ENCODE measurements at regions not wholly inside any gene's neighbourhood (a gene's known extent, or its start where the extent isn't known, plus 50 kb on each side); places are given as distances from the start of the nearest gene placed in this dataset.

DNA sequence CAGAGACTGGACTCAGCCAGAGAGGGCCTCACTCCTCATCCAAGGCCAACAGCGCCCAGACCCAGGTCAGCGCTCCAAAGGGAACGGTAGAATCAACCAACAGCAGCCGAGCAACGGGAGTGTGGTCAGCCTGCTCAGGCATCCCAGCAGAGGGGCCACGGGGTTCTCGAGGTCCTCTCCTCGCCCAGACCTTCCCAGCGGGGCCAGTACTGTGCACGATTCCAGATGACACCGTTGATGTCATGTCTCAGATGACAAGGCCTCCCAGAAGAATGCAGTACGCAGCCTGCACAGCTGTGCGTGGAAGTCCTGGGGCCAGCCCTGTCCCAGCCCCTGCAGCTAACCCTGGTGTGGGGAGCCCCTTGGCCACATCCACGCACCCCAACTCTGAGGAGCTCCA lies 141.0 kb upstream of the PPP1R26 start:
- Histone ChIP-seq H3K36me3 (replicated peaks; ENCODE audit: insufficient read depth, low read depth) (no peaks in the 10 kb centered on the region), H3K27ac (no peak overlapping the region), H3K9me3 (ENCODE audit: low read depth) (no peaks in the 10 kb centered on the region), H2AFZ (no peak overlapping the region), H3K4me2 (no peak overlapping the region), H3K4me3 (no peak overlapping the region), H3K79me2 (no peaks in the 10 kb centered on the region), H3K4me1 (ENCODE audit: insufficient read depth) (peaks cover 8% of the 10 kb centered on the region), H3K27me3 (peaks cover 16% of the 10 kb centered on the region), H3K9me2 (replicated peaks; ENCODE audit: insufficient read depth) (no peaks in the 10 kb centered on the region), H4K20me1 (ENCODE audit: insufficient read depth, poor library complexity, severe bottlenecking) (no peaks in the 10 kb centered on the region)
- WGBS (ENCODE audit: low lambda C conversion rate, missing lambda C conversion rate): 91% methylated on average over 14 of the region's 14 CpGs
- TF ChIP-seq, protein P1, sequence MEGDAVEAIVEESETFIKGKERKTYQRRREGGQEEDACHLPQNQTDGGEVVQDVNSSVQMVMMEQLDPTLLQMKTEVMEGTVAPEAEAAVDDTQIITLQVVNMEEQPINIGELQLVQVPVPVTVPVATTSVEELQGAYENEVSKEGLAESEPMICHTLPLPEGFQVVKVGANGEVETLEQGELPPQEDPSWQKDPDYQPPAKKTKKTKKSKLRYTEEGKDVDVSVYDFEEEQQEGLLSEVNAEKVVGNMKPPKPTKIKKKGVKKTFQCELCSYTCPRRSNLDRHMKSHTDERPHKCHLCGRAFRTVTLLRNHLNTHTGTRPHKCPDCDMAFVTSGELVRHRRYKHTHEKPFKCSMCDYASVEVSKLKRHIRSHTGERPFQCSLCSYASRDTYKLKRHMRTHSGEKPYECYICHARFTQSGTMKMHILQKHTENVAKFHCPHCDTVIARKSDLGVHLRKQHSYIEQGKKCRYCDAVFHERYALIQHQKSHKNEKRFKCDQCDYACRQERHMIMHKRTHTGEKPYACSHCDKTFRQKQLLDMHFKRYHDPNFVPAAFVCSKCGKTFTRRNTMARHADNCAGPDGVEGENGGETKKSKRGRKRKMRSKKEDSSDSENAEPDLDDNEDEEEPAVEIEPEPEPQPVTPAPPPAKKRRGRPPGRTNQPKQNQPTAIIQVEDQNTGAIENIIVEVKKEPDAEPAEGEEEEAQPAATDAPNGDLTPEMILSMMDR (IDR thresholded peaks at IDR 0.05; ENCODE audit: poor library complexity): no peak
- TF ChIP-seq EZH2 (IDR thresholded peaks at IDR 0.05; ENCODE audit: borderline replicate concordance) (no peak), EZH2phosphoT487 (IDR thresholded peaks at IDR 0.05; ENCODE audit: low read depth, severe bottlenecking, unreplicated experiment) (no peak)
- no peak for DNase-seq (ENCODE audit: low spot score)

DNA sequence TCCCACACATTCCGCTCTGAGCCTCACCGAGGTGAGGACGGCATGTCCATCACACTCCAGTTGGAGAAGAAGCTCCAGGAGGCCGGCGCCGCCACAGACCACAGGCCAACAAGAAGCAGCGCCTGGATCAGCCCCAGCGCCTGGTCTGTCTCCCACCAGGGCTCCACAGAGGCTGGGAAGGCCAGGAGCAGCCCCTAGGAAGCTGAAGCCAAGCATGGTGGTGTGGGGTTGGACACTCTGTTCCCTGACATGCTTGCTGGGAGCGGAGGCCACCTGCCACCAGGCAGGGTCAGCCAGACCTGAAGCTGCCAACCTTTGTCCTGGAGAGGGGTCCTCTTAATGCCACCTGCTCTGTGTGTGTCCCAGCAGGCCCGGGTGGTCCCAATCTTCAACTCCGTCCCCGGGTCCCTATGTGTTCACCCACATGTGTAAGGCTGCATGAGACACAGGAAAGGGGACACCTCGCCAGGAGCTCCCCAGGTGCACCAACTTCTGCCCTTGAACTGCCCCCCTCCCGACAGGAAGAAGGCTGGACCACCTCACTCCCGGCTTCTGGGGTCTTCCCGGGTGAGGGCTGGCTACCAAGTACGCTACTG lies 140.1 kb upstream of the PPP1R26 start:
- H3K79me2 ChIP-seq: no peaks in the 10 kb centered on the region
- no peaks in the 10 kb centered on the region for H3K9me2 ChIP-seq (replicated peaks; ENCODE audit: insufficient read depth)
- H4K20me1 ChIP-seq (ENCODE audit: insufficient read depth, poor library complexity, severe bottlenecking): no peaks in the 10 kb centered on the region
- no peaks in the 10 kb centered on the region for H3K9me3 ChIP-seq (ENCODE audit: low read depth)
- no peak overlapping the region for H3K4me2 ChIP-seq
- H3K4me3 ChIP-seq: no peak overlapping the region
- TF ChIP-seq EZH2phosphoT487 (IDR thresholded peaks at IDR 0.05; ENCODE audit: low read depth, severe bottlenecking, unreplicated experiment) (no peak), EZH2 (IDR thresholded peaks at IDR 0.05; ENCODE audit: borderline replicate concordance) (no peak)
- TF ChIP-seq, protein P1 (IDR thresholded peaks at IDR 0.05; ENCODE audit: poor library complexity): no peak
- H3K36me3 ChIP-seq (replicated peaks; ENCODE audit: insufficient read depth, low read depth): no peaks in the 10 kb centered on the region
- H2AFZ ChIP-seq: no peak overlapping the region
- peaks cover 21% of the 10 kb centered on the region for H3K27me3 ChIP-seq
- no peak overlapping the region for H3K27ac ChIP-seq
- peaks cover 8% of the 10 kb centered on the region for H3K4me1 ChIP-seq (ENCODE audit: insufficient read depth)
- no peak for DNase-seq (ENCODE audit: low spot score)
- WGBS (ENCODE audit: low lambda C conversion rate, missing lambda C conversion rate): 74% methylated on average over 17 of the region's 17 CpGs

DNA sequence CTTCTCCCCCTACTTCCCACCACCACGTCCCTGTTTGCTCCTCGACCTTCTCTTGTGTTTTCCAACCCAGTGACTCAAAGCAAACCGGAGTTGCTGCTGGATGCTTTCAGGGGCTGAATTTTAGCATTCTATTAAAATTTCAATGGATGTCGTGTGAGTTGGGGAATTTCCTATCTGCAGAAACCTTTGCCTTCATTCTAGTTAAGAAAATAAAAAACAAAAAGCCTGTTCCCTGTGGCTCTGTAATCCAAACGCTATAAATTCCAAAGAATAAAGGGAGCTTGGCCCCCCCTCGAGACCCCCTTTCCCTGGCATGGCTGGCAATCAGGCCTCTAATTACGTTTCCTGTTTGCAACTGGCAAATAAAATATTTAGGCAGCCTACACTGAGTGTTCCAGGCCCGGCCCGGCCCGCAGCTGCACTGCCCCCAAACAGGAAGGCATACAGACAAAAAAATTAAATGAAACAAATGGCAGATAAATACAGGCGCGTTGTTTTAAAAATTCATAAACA lies 139.4 kb upstream of the PPP1R26 start:
- WGBS (ENCODE audit: low lambda C conversion rate, missing lambda C conversion rate): 32% methylated on average over 12 of the region's 12 CpGs

More for the DNA sequence above, 139.4 kb upstream of the PPP1R26 start:
- Histone ChIP-seq H3K27me3 (peaks cover 28% of the 10 kb centered on the region), H3K79me2 (no peaks in the 10 kb centered on the region), H3K36me3 (replicated peaks; ENCODE audit: insufficient read depth, low read depth) (no peaks in the 10 kb centered on the region), H2AFZ (no peak overlapping the region), H3K27ac (no peak overlapping the region), H3K9me2 (replicated peaks; ENCODE audit: insufficient read depth) (no peaks in the 10 kb centered on the region), H3K4me1 (ENCODE audit: insufficient read depth) (peaks cover 8% of the 10 kb centered on the region), H3K4me3 (no peak overlapping the region), H3K9me3 (ENCODE audit: low read depth) (no peaks in the 10 kb centered on the region), H3K4me2 (no peak overlapping the region), H4K20me1 (ENCODE audit: insufficient read depth, poor library complexity, severe bottlenecking) (no peaks in the 10 kb centered on the region)
- TF ChIP-seq, protein P1 (IDR thresholded peaks at IDR 0.05; ENCODE audit: poor library complexity): no peak
- TF ChIP-seq EZH2 (IDR thresholded peaks at IDR 0.05; ENCODE audit: borderline replicate concordance) (no peak), EZH2phosphoT487 (IDR thresholded peaks at IDR 0.05; ENCODE audit: low read depth, severe bottlenecking, unreplicated experiment) (no peak)
- DNase-seq (ENCODE audit: low spot score): no peak
